HG02623 (cell line): ENCODE measurements at regions not wholly inside any gene's neighbourhood (a gene's known extent, or its start where the extent isn't known, plus 50 kb on each side); places are given as distances from the start of the nearest gene placed in this dataset.

ENCODE experiments used
- ATAC-seq: cut with Tn5 transposase; IDR thresholded peaks from one replicate; pipeline ENCODE4 v1.9.1; 2021; ENCODE audit warnings: moderate library complexity; ENCODE audit not compliant: unreplicated experiment

DNA sequence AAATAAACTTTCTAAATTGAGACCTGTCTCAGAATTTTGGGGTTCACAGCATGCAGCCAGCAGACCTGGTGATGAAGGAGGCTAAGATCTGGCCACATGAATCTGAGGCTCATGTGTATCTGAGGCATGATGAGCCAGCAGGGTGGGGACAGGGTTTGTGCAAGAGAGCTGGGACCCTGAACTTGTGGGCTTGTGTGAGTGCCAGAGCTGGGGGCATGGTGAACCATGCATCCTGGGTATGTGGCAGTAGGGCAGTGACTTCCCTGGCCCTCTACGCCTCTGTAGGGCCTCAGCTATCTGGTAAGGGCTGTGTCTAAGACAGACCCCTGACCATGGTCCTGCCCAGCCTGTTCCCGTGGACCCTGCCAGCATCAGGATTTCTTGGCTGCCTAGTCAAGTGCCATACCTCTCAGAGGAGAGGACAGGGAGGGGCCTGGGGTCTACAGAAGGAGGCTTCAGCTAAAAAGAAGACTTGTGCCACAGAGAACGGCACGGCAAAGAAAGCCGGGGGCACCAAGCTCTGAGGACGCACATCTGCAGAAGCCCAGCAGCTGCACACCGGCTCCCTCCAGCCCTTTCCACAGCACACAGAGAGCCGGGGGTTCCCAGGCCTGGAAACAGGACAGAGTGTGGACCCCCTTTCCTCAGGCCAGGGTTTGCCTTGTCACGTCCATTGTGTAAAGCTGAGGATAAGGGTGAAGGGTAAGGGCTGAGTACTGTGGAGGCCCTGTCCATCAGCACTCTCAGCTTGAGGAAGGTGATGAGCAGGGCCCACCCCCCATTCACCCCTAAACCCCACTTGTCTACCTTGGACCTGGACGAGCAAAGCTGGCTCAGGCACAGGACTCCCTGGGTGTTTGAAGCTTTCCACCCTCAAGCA, 130.1 kb downstream of the MRPL36 start:
- no peak for ATAC-seq

DNA sequence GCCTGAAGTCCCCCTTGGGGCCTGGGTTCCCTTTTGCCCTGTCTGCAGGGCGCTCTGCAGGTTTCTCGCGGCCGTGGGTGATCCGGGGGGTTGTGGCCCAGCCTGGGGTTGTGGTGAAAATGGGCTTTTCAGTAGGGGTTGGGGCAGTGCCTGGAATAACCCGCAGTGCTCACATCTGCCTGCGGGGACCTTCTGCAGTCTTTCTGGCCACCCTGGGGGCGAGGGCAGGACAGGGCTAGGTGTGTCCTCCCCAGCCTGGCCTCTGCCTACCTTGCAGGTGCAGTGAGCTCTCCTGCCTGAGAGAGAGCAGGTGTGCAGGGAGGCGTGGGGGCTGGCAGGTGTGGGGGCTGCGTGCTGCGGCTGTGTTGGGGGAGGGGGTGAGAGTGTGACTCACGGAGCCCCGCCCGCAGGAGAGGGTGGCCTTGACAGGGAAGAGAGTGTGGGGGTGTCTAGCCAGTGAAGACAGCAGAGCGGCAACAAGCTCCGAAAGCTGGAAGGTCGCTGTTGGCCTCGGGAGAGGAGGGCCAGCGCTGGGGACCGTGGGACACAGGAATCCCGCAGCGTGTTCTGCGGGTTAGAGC, 131.4 kb downstream of the MRPL36 start:
- ATAC-seq: no peak

DNA sequence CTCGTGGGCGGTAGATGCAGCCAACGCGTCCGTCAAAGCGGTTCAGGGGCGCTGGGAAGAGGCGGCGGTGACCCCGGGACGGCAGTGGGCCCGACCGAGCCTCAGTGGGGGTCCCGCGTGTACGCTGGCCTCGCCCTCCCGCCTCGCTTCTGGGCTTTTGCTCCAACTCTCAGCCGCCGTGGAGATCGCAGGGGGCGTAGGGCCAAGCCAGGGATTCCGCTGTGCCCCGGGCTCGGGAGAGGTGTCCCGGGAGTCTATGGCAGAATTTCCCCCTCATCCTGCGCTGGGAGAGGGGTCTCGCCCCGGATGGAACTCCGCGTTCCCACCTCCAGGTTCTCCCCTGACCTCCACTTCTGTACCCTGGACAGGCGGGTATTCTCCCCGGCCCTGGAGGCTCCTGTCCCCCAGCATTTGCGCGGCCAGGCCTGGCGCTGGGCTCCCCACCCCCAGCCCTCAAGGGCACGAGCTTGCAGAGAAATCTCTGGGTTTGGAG, 131.9 kb downstream of the MRPL36 start:
- ATAC-seq: no peak

DNA sequence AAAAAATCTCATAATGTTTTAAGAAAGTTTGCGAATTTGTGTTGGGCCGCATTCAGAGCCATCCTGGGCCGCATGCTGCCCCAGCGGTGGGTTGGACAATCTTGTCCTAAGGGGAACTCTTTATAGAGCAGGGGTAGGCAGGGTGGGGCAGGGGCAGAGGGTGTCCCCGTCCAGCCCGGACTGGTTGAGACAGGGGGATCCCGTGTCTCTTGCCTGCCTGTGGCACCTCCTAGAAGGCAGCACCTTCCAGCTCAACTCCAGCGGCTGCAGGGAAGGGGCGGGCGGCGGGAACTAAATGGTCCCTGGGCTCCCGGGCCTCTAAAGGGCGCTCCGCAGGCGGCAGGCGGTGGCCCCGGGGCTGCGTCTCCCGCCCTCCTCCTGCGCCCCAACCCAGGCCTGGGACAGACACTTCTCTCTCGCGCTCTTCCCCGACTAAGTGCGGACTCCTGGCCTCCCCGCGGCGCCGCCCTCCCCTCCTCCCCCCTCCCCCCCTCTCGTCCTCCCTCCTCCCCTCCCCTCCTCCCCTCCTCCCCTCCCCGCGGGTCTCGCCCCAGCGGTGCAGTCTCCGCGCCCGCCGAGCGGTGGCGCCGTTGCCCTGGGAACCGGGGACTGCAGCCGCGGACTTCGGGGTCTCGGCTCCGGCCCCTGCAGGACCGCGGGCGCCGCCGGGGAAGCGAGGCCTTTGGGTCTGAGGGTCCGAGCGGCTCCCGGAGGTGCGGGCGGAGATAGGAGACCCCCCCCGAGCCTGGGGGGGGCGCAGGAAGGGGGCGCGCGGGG, 132.6 kb downstream of the MRPL36 start:
- ATAC-seq: no peak

DNA sequence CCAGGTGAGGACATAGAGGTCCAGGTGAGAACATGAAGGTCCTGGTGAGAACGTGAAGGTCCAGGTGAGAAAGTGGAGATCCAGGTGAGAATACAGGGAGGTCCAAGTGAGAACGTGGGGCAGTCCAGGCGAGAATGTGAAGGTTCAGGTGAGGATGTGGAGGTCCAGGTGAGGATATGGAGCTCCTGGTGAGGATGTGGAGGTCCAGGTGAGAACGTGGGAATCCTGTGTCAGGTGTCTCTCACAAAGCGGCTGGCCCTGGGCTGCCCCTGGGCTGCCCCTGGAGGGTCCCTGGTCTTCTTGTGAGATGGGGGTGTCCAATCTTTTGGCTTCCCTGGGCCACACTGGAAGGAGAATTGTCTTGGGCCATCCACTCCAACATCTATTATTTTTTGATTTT, 133.4 kb downstream of the MRPL36 start:
- no peak for ATAC-seq

DNA sequence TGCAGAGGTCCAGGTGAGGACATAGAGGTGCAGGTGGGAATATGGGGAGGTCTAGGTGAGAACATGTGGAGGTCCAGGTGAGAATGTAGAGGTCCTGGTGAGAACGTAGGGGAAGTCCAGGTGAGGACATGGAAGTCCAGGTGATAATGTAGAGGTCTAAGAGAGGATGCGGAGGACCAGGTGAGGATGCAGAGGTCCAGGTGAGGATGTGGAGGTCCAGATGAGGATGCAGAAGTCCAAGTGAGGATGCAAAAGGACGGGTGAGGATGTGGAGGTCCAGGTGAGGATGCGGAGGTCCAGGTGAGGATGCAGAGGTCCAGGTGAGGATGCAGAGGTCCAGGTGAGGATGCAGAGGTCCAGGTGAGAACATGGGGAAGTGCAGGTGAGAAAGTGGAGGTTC, 133.8 kb downstream of the MRPL36 start:
- ATAC-seq: no peak

DNA sequence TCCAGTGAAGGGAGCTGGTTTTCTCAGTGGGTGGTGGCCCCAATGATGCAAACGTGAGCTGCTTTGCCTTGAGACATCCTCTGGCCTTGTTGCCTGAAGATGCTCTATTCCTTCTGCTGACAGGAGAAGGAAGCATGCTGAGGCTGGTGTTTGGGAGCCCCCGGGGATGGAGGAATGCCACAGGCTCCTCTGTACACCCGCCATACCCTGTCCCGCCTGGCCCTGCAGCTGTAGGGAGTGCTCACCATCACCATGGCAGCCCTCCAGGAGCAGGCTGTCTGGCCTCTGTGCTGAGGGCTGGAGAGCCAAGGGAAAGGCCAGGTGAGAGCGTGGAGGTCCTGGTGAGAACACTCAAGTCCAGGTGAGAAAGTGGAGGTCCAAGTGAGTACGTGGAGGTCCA, 134.4 kb downstream of the MRPL36 start:
- no peak for ATAC-seq

DNA sequence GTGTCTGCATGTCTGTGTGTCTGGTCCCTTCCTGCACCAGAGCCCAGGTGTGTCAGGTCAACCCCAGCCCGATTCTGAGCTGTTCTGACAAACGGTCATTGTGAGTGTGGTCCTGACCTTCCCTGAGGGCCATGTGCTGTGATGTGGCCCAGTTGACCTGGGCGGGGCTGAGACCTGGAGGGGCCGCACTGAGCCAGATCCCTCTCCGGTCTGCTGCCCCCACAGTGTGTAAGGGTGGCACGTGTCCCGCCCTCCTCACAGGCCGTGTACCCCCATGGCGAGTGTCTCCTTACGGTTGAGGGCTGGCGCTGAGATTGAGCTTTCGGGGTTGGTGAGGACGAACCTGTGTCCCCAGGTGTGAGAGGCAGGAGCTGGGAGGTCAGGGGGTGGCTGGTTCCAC, 136.5 kb downstream of the MRPL36 start:
- no peak for ATAC-seq

DNA sequence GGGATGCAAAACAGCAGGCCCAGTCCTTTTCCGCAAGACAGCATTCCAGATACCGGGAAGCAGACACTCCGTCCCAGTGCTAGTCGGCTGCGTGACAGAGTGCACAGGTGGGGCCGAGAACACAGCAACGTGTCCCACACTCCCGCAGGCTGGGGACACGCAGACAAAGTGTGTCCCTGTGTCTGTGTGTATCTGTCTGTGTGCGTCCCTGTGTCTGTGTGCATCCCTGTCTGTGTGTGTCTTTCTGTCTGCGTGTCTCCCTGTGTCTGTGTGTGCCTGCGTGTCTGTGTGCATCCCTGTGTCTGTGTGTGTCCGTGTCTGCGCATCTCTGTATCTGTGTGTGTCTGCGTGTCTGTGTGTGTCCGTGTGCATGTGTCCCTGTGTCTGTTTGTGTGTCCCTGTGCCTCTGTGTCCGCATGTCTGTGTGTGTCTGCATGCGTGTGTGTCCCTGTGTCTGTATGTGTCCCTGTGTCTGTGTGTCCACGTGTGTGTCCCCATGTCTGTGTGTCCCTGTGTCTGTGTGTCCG, 137.0 kb downstream of the MRPL36 start:
- no peak for ATAC-seq

DNA sequence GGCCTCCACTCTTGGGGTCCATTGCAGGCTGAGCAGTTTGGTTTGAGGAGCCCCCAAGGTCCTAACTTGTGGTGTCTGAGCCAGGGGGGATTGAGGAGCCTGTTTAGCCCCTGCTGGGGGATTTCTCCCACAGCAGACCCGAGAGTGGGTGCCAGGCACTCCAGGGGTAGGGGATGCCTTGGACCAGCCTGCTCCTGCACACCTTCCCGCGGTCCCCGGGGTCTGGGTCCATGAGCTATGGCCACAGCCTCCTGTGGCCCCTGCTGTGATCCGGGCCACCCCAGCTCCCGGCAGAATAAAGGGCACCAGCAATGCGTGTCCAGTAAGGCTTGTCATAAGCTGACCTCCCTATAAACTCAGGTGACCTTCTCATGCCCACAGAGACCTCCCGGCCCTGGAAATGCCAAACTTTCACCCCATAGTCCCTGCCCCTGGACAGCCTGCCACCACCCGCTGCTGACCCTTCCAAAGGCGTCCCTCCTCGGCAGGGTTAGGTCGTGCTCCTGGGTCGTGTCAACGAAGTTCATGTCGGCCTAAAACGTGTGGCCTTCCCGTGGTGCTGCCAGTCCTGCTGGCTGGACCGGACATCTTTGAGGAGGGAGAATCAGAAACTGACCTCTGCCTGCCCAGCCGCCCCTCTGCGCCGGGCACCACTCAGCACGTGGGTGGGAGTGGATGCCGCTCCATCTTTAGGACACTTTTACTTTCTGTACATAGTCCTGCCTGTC, 137.6 kb downstream of the MRPL36 start:
- no peak for ATAC-seq

DNA sequence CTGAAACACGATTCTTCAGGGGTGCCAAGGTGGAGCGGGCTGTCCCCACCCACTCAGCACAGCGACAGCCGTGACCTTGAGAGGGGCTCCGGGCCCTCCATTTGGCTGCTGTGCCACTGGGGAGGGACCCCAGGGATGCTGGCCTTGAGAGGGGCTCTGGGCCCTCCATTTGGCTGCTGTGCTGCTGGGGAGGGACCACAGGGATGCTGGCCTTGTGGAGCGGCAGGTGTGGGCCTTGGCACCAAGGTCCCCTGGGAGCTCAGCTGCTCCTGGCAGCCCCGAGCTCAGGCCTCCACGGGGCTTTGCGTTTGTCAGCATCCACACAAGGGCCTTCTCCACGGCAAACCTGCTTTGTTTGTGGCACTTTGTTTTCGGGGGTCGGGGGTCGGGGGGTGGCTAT, 137.6 kb upstream of the LPCAT1 start:
- ATAC-seq: no peak

DNA sequence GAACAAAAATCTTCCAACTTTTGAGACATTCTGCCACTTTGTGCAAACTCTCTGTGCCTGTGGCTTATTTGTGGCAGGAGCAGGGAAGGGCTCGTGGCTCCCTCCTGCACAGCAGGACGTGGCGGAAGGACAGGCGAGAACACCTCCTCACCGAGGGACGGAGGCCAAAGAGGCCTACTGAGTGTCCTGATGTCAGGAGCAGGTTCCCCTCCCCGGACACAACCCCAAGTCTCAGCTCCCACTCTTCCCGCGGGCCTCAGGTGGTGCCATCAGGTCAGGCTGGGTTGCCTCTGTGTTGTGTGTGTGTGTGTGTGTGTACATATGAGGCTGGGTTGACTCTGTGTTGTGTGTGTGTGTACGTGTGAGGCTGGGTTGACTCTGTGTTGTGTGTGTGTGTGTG, 136.8 kb upstream of the LPCAT1 start:
- no peak for ATAC-seq

DNA sequence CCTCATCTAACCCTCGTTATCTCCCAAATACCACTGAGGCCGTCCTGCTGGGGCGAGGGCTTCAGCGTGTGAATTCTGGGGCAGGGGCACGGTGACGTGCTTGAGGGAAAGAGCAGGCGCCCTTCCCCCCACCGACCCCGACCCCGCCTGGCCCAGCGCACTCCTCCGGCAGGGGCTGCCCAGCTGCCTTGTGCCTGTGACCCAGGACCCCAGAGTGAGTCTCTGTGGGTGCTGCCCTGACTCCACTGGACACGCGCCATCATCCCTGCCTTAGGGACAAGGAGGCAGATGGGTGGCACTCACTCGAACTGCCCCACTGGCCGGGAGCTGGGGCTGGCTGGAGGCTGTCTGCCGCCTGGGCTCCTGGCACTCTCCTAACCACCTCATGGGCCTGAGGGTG, 136.2 kb upstream of the LPCAT1 start:
- ATAC-seq: no peak

DNA sequence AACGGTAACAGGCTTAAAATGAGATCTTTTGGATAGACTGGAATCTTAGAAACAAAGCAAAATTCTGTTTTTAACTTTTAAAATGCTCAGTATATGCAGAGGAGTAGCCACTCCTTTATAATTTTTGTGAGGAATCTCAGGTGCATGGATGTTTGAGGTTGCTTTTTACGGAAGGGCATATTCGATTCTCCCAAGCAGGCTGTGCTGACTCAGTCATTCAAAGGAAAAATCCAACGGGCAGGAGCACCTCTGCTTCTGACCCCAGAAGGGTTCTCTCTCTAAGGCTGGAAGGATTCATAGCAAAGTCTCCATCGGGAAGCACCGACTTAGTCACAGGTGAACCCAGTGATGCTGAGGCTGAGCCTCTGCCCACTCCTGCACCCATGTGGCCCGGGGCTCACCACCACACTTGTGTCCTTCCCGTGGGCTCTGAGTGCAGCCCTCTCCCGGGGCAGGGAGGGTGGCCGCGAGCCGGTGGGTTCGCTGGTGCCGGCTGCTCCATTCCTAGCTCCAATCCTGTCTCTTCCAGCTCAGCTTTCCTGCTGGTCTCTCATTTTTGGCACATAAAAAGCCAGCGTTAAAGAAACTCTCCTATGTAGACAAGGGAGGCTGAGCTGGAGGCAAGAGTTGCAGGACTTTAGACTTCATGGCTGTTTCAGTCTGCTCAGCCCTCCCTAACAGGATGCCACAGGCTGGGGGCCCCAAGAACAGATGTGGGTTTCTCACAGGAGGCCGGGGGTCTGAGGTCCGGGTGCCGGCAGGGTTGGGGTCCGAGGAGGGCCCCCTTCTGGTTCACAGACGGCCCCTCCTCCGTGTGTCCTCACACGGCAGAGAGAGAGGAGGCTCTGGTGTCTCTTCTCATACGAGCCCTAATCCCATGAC, 135.6 kb upstream of the LPCAT1 start:
- no peak for ATAC-seq

DNA sequence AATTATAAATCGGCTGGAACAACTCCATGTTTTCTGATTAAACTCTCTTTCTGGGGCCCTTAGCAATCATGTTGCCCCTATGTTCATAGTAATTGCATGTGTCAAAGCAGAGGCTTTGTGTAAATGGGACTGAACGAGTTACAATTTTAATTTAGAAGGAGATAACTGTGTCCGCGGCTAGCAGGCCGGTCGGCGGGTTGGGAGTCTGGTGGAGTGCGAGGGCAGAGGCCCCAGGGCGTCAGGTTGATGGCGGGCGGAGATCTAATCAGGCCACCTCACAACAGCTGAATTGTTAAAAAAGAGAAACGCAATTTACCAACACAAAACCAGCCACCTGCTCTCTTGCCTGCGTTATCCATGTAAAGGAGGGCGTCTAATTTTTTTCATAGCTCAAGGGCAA, 134.9 kb upstream of the LPCAT1 start:
- no peak for ATAC-seq

DNA sequence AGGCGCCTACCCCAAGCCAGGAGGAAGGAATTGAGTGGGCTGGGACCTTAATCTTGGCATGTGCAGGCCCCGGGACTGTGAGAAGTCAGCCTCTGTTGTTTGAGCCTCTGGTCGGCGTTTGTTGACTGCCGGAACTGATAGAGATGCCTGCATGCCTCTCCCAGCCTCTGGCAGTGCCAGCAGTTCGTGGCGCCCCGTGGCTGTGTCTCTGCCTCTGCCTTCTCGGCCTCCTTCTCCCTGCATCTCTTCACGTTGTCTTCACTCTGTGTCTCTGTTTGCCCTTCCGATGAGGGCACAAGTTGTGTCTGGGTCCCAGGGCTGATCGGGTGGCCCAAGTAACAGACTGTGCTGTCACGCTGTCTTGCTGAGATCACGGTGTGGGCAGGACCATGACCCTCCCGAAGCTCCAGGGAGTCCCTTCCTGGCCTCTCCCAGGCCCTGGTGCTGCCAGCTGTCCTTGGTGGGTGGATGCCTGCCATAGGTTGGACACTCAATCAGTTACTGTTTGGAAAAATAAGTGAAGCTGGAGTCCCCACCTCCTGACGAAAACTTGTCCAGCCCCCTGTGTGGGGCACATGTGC, 133.5 kb upstream of the LPCAT1 start:
- no peak for ATAC-seq

DNA sequence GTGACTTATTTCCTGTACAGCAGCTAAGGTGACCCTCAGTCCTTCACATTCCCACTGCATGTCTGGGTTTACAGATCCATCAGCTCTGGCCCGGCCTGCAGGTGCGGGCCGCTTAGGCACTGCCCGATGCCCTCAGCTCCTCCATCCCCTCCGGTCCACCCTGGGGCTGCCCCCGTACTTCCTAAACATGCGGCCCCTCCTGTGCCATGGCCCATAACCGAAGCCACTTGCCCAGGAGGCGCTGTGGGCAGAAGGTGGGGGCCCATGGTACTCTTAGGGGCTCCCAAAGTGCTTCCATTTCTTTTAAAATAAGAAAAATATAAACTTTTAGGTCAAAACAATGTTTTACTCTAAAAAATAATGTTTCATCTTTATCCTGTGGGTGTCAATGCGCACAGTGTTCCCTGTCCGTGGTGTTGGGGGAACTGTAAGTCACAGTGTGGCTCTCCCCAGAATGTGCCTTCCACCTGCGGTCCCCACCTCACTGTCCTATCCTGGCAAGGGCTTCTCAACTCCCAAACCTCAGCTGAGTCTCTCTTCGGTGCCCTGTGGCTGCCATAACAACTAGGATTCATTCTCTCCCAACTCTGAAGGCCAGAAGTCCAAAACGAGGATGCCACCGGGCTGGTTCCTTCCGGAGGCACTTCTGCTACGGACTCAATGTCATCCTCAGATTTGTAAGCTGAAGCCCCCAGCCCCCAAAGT, 132.7 kb upstream of the LPCAT1 start:
- ATAC-seq: no peak

DNA sequence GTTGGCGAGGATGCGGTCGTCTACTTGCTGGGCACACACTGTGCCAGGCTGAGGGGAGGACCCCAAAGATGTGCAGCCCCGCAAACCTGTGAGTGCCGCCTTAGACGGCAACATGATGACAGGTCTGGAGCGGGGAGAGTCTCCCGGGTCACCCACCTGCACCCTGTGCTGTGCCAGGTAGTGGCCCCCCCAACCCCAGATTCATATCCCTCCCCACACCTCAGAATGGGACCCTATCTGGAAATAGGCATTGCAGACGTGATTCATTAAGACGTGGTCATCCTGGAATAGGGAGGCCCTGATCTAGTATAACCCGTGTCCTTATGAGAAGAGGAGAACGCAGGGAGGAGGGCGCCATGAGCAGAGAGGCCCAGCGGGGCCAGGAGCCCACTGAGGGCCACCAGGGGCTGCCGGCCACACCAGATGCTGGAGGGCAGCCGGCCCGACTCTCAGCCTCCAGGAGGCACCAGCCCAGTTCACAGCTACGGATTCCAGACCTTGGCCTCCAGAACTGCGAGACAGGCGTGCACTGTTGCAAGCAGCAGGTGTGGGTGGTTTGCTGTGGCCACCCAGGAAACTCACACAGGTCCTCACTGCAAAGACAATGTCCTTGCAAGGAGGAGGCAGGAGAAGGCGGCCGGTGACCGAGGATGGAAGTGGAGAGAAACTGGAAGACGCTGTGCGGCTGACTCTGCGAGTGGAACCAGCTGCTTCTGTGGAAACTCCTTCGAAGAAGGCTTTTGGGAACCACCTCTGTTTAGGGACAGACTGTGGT, 131.9 kb upstream of the LPCAT1 start:
- ATAC-seq: no peak
